Testis (tissue), 2 donors: ENCODE measurements at regions not wholly inside any gene's neighbourhood (a gene's known extent, or its start where the extent isn't known, plus 50 kb on each side); places are given as distances from the start of the nearest gene placed in this dataset.

Experiments
- CTCF ChIP-seq, 3 experiments: fragments of 450-650 bp in 2 of 3; fragments of 200-600 bp in 1 of 3; sonication (generic) in 1 of 3; IDR thresholded peaks; one replicate each; pipeline ENCODE4 v1.5.1; 2016 to 2019; ENCODE audit warnings: antibody characterized with exemption in 3 of 3, mild to moderate bottlenecking in 2 of 3, moderate library complexity in 1 of 3
- POLR2A ChIP-seq: fragments of 450-650 bp; IDR thresholded peaks from one replicate; pipeline ENCODE4 v1.6.1; 2017; ENCODE audit warnings: antibody characterized with exemption, mild to moderate bottlenecking, moderate library complexity

DNA sequence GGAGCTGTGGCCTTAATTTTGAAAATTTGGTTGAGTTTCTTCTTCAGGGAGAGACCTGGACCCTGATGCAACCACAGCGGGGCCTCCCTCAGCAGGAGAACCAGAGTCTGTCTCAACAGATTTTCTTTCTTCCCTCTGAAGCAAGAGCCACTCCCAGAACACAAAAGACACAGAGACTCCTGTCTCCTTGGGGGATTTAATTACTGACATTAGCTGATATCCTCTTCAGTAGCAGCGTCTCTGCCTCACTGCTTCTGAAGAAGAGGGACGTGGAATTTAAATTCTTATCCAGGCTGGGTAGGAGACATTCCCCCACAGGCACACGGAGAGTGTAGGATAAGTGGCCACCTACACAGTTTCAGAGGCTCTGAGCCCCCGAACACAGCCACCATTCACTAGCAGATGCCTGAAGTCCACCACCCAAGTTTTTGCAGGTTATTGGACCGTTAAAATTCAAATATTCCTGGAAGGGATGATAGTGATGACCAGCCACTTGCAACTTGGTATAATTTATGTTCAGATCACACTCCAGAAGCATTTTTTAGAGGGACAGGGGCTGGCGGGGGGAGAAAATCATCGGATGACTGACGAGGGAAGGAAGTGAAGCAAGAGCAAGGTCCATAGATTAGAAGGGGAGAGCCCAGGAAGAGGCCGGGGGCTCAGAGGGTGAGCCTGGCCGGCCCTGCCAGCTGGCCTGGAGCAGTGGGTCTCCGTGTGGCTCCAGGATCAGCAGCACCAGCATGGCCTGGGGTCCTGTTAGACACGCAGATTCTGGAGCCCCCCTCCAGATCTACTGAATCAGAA lies 109.7 kb downstream of the BDH1 start:
- TF ChIP-seq CTCF (IDR thresholded peaks at IDR 0.05) (no peak), POLR2A (no peak)
